ENCODE measurements at regions not wholly inside any gene's neighbourhood (a gene's known extent, or its start where the extent isn't known, plus 50 kb on each side); places are given as distances from the start of the nearest gene placed in this dataset.

DNA sequence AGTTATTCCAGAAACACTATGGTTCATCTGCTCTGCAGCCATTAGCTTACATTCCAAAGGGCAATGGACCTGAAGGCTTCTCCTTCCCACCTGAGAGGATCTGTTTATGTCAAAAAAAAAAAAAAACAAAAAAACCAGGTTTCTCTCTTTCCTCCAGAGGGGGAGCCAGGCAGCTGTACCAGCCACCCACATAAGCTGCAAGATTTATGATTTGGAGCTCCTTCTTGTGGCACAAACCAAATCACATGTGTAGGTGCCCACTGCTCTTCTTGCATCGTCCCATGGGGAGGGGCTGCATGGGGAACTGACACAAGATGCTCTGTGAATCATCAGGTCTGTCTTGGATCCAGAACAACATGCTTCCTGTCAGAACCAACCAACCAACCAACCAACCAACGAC is 231.6 kb upstream of the IGFBP3 start:
- H3K27me3 ChIP-seq (ENCODE audit: control insufficient read depth, insufficient read depth, low read length) = no peaks in the 10 kb centered on the region
- POLR2A ChIA-PET = no interaction called here
- TF ChIP-seq, protein P1, sequence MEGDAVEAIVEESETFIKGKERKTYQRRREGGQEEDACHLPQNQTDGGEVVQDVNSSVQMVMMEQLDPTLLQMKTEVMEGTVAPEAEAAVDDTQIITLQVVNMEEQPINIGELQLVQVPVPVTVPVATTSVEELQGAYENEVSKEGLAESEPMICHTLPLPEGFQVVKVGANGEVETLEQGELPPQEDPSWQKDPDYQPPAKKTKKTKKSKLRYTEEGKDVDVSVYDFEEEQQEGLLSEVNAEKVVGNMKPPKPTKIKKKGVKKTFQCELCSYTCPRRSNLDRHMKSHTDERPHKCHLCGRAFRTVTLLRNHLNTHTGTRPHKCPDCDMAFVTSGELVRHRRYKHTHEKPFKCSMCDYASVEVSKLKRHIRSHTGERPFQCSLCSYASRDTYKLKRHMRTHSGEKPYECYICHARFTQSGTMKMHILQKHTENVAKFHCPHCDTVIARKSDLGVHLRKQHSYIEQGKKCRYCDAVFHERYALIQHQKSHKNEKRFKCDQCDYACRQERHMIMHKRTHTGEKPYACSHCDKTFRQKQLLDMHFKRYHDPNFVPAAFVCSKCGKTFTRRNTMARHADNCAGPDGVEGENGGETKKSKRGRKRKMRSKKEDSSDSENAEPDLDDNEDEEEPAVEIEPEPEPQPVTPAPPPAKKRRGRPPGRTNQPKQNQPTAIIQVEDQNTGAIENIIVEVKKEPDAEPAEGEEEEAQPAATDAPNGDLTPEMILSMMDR (IDR thresholded peaks at IDR 0.05; ENCODE audit: insufficient read depth, low read depth, low read length) = no peak
- CTCF ChIA-PET = no interaction called here
- H3K36me3 ChIP-seq (ENCODE audit: control insufficient read depth, insufficient read depth, low read length) = no peaks in the 10 kb centered on the region
- H3K4me3 ChIP-seq (ENCODE audit: low read depth, low read length) = no peak overlapping the region
- no peak for DNase-seq (ENCODE audit: low read depth)

DNA sequence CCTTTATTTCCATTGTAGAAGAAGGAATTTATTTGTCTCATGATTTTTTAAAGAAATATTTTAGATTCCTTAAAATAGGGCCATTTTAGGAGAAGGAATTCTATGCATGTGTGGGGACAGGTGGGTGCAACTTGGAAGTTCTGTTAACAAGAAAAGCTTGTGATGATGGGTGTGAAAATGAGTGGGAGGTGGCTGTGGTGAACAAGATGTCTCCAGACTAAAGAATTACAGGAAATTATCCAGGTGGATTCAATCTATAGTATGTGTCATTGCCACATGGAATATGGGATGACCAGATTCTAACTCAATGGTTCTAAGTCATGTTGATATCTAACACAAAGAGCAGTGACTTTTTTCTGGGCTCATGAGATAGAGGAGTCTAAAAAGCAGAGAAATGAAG is 229.6 kb upstream of the IGFBP3 start:
- DNase-seq (ENCODE audit: low read depth) = peak; percentile 39
- no peaks in the 10 kb centered on the region for H3K27me3 ChIP-seq (ENCODE audit: control insufficient read depth, insufficient read depth, low read length)
- CTCF ChIA-PET = interaction anchor here (0.9 to 1.0 kb wide), 2 partner anchors 165 to 228 kb away, joined by 3 to 4 read pairs; no protein-coding TSS in a partner anchor
- H3K36me3 ChIP-seq (ENCODE audit: control insufficient read depth, insufficient read depth, low read length) = no peaks in the 10 kb centered on the region
- TF ChIP-seq, protein P1 (IDR thresholded peaks at IDR 0.05; ENCODE audit: insufficient read depth, low read depth, low read length) = no peak
- POLR2A ChIA-PET = no interaction called here
- no peak overlapping the region for H3K4me3 ChIP-seq (ENCODE audit: low read depth, low read length)

DNA sequence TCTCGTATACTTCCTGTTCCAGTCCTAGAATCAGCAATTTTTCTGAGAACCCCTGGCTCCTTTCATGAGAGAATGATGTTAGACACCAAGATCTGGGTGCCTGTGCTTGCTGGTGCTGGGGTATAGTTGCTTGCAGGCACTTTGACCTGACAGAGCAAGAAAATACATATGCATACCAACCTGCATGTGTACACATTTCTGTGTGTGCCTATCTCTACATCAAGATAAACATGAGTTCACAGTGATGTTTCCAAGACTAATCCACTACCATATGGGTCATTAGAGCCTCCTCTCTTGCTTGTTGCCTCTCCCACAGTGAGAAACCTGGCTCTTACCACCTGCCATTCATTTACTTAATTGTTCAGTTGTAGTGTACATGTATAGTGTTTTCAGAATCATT is 229.1 kb upstream of the IGFBP3 start:
- no peaks in the 10 kb centered on the region for H3K27me3 ChIP-seq (ENCODE audit: control insufficient read depth, insufficient read depth, low read length)
- no peaks in the 10 kb centered on the region for H3K36me3 ChIP-seq (ENCODE audit: control insufficient read depth, insufficient read depth, low read length)
- TF ChIP-seq, protein P1 (IDR thresholded peaks at IDR 0.05; ENCODE audit: insufficient read depth, low read depth, low read length) = no peak
- CTCF ChIA-PET = interaction anchor here (0.9 to 1.0 kb wide), 2 partner anchors 165 to 227 kb away, joined by 3 to 4 read pairs; no protein-coding TSS in a partner anchor
- DNase-seq (ENCODE audit: low read depth) = no peak
- no peak overlapping the region for H3K4me3 ChIP-seq (ENCODE audit: low read depth, low read length)
- POLR2A ChIA-PET = no interaction called here

DNA sequence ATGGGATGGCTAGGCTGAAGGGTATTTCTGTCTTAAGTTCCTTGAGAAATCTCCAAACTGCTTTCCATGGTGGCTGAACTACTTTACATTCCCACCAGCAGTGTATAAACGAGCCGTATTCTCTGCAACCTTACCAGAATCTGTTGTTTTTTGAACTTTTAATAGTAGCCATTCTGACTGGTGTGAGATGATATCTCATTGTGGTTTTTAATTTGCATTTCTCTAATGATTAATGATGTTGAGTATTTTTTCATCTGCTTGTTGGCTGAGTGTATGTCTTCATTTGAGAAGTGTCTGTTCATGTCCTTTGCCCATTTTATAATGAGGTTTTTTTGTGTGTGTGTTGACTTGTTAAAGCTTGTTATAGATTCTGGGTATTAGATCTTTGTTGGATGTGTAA is 226.8 kb upstream of the IGFBP3 start:
- H3K4me3 ChIP-seq (ENCODE audit: low read depth, low read length) = no peak overlapping the region
- POLR2A ChIA-PET = no interaction called here
- H3K36me3 ChIP-seq (ENCODE audit: control insufficient read depth, insufficient read depth, low read length) = no peaks in the 10 kb centered on the region
- no peak for DNase-seq (ENCODE audit: low read depth)
- TF ChIP-seq, protein P1 (IDR thresholded peaks at IDR 0.05; ENCODE audit: insufficient read depth, low read depth, low read length) = no peak
- CTCF ChIA-PET = no interaction called here
- H3K27me3 ChIP-seq (ENCODE audit: control insufficient read depth, insufficient read depth, low read length) = no peaks in the 10 kb centered on the region

DNA sequence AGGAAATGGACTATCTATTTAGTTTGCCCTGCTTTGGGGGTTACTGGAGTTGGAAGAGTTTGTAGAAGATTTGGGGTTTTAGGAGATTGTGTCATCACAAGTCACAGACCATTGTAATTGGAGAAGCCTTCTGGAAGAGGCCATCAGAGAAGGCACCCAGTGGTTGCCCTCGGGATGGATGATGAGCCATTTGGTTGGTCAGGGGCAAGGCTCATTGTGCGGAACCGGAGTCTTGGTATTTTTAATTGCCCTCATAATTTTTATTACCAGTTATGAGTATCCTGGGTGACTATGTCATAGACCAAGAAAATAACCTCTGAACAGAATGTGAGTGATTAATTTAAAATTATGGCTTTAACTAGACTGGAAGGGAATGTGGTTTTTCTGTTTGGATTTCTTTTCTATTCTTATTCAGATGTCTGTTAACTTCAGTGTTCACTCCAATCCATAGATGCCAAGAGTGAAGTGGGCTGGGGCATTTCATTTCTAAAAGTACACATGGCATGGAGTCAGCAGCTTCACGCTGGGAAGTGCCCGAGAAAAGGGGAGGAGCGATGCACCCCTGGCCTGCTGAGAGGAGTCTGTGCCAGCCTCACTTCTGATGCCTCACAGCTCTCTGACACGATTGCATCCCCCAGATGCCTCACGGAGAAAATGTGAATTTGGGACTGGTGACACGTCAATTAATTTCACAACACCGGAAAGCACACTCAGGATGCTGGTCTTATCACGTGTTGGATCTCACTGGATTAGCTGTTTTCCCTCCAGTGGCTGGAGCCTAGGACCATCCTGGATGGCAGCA is 225.6 kb upstream of the IGFBP3 start:
- CTCF ChIA-PET = interaction anchor here (0.8 to 1.1 kb wide), 5 partner anchors 141 to 941 kb away, joined by 3 to 5 read pairs (median 3); partner anchors contain the start of gene IGFBP3
- TF ChIP-seq, protein P1 (IDR thresholded peaks at IDR 0.05; ENCODE audit: insufficient read depth, low read depth, low read length) = no peak
- POLR2A ChIA-PET = interaction anchor here (1.5 kb wide), 1 partner anchor 226 kb away, joined by 5 read pairs; the partner anchor contains the start of gene IGFBP3

More for the DNA sequence above, 225.6 kb upstream of the IGFBP3 start:
- Histone ChIP-seq H3K27me3 (ENCODE audit: control insufficient read depth, insufficient read depth, low read length) (no peaks in the 10 kb centered on the region), H3K36me3 (ENCODE audit: control insufficient read depth, insufficient read depth, low read length) (no peaks in the 10 kb centered on the region), H3K4me3 (ENCODE audit: low read depth, low read length) (no peak overlapping the region)
- DNase-seq (ENCODE audit: low read depth) = peak; percentile 70
